Testis (tissue), 2 donors: ENCODE measurements at regions not wholly inside any gene's neighbourhood (a gene's known extent, or its start where the extent isn't known, plus 50 kb on each side); places are given as distances from the start of the nearest gene placed in this dataset.

ENCODE experiments used
- DNase-seq: peaks from one replicate; pipeline ENCODE4 v3.0.0-alpha.2; 2019
- H3K27ac ChIP-seq, 2 donors: fragments of 200-600 bp; sonication (generic); one replicate each; pipeline ENCODE4 v1.5.1; 2019
- H3K27me3 ChIP-seq: fragments of 200-600 bp; sonication (generic); one replicate; pipeline ENCODE4 v1.5.1; 2019
- H3K36me3 ChIP-seq: fragments of 200-600 bp; sonication (generic); one replicate; pipeline ENCODE4 v1.5.1; 2017; ENCODE audit warnings: low read depth; ENCODE audit errors: missing control alignments
- H3K4me1 ChIP-seq: fragments of 200-600 bp; sonication (generic); one replicate; pipeline ENCODE4 v1.5.1; 2019
- H3K4me3 ChIP-seq, 2 donors: fragments of 200-600 bp; sonication (generic); one replicate each; pipeline ENCODE4 v1.5.1; 2017 to 2019
- H3K9me3 ChIP-seq: fragments of 200-600 bp; sonication (generic); one replicate; pipeline ENCODE4 v1.5.1; 2017
- POLR2A ChIP-seq: fragments of 450-650 bp; IDR thresholded peaks from one replicate; pipeline ENCODE4 v1.6.1; 2017; ENCODE audit warnings: antibody characterized with exemption, mild to moderate bottlenecking, moderate library complexity
- WGBS, 2 donors: methylation state at CpG; one replicate each; pipeline ENCODE4 v1.1.5; 2018; 5-methylcytosine and 5-hydroxymethylcytosine counted together
- intact Hi-C: fragments of 100-400 bp; cut with DNase I; formaldehyde crosslinking; loops from one replicate; pipeline ENCODE4 v1.15.1; 2023; ENCODE audit warnings: low total_unique reads
- TF ChIP-seq, protein P1 (sequence below), 3 experiments: fragments of 450-650 bp in 2 of 3; fragments of 200-600 bp in 1 of 3; sonication (generic) in 1 of 3; IDR thresholded peaks; one replicate each; pipeline ENCODE4 v1.5.1; 2016 to 2019; ENCODE audit warnings: antibody characterized with exemption in 3 of 3, mild to moderate bottlenecking in 2 of 3, moderate library complexity in 1 of 3

DNA sequence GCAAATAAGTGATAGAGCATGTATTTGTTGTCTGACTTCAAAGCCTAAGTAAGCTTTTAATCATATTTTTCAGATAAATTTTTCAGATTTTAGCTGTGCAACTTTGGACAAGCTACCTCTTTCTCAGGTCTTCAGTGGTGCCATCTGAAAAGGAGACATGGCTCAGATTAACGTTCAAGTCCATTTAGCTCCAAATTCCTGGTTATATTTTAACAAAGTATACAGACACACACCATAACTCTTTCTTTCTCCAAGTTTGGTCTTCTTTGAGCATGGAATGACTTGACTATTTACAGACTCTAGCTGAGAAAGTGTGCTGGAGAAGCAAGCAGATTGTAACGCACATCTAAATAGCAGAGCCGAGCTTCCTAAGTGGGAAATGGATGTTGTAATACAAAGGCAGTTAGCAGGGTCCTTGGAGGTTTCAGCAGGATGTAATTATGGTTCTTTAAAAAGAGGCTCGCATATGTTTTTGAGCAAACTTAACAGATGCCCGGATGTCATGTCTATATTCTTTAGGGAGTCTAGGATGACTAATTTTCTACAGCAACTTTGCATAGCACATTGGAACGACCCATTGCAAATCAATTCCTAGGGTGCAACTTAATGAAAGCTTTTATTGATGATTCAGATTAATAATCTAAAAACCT, 128.1 kb upstream of the E2F8 start:
- H3K9me3 ChIP-seq: no peaks in the 10 kb centered on the region
- H3K27me3 ChIP-seq: no peaks in the 10 kb centered on the region
- 69 to 73% methylated on average over 6 of the region's 6 CpGs for WGBS, 2 donors
- no peak overlapping the region for H3K4me3 ChIP-seq
- H3K36me3 ChIP-seq: no peaks in the 10 kb centered on the region
- H3K27ac ChIP-seq: no peak overlapping the region
- H3K4me1 ChIP-seq: no peaks in the 10 kb centered on the region
- DNase-seq: no peak
- no peak for TF ChIP-seq POLR2A
- TF ChIP-seq, protein P1, sequence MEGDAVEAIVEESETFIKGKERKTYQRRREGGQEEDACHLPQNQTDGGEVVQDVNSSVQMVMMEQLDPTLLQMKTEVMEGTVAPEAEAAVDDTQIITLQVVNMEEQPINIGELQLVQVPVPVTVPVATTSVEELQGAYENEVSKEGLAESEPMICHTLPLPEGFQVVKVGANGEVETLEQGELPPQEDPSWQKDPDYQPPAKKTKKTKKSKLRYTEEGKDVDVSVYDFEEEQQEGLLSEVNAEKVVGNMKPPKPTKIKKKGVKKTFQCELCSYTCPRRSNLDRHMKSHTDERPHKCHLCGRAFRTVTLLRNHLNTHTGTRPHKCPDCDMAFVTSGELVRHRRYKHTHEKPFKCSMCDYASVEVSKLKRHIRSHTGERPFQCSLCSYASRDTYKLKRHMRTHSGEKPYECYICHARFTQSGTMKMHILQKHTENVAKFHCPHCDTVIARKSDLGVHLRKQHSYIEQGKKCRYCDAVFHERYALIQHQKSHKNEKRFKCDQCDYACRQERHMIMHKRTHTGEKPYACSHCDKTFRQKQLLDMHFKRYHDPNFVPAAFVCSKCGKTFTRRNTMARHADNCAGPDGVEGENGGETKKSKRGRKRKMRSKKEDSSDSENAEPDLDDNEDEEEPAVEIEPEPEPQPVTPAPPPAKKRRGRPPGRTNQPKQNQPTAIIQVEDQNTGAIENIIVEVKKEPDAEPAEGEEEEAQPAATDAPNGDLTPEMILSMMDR (IDR thresholded peaks at IDR 0.05): no peak
- intact Hi-C loops: no loop called here

DNA sequence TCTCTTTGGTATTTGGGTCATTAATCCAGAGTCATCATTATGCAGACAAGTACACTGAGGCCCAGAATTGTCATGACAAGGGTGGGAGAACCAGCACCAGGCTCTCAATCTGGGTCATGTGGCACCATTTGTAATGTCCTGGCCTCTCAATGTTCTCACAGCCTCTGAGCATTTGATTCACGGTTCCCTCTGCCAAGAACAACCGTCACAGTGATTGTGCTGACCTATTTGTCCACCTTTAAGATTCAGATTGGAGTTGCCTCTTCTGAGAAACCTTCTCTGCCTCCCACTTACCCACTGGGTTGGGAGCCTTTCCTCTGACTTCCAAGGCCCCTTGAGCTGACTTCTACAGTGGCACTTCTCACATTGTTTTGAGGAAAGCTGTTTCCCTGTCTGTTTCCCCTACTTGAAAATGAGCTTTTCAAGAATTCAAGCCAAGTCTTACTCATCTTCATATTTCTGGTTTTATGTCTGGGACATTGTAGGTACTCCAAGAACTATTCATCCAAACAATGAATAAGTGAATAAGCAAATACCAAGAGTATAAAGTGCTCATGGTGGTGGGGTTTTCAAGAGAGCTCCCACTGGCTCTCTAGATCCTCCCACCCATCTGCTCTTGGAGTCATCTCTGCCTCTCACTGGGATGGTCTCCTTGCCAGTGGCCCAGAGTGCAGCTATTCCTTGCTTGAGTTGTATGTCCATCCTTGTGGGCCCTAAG, 126.4 kb upstream of the E2F8 start:
- H3K9me3 ChIP-seq: no peaks in the 10 kb centered on the region
- no peak overlapping the region for H3K27ac ChIP-seq
- intact Hi-C loops: no loop called here
- no peak for DNase-seq
- 68 to 69% methylated on average over 2 of the region's 2 CpGs for WGBS, 2 donors
- H3K36me3 ChIP-seq: no peaks in the 10 kb centered on the region
- TF ChIP-seq, protein P1 (IDR thresholded peaks at IDR 0.05): no peak
- TF ChIP-seq POLR2A: no peak
- no peaks in the 10 kb centered on the region for H3K27me3 ChIP-seq
- H3K4me3 ChIP-seq: no peak overlapping the region
- no peaks in the 10 kb centered on the region for H3K4me1 ChIP-seq

DNA sequence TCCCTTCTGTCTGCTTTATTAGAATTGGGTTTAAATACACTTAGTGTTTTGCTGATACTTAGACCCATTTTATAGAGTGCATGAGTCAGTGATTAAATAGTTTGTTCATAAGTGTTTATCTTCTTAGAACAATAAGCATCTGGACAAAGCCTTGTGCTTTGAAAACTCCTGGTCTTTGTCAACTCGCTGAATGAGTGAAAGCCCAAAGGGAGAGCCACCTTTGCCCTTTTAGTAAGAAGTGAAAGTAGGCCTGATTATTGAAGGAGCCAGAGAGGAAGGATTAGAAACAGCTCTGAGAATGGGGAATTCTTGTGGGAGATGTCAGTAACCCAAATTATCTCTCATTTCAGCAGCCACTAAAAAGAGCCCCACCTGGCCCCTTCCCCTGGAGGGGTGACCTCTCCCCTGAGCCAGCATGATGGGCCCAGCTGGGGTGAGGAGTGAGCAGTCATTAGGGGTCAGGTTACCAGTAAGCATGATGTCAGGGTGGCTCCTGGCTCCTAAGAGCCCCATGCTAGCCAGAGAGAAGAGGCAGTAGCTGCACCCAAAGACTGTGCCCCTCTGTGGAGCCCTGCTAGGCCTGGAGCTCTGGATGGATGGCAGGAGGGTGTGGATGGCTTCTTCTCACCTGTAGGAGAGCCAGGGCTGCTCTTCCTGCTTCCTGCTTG, 125.1 kb upstream of the E2F8 start:
- no peaks in the 10 kb centered on the region for H3K4me1 ChIP-seq
- H3K27ac ChIP-seq: no peak overlapping the region
- 70 to 81% methylated on average over 1 of the region's 1 CpG for WGBS, 2 donors
- no peak overlapping the region for H3K4me3 ChIP-seq
- intact Hi-C loops: no loop called here
- no peak for DNase-seq
- H3K36me3 ChIP-seq: no peaks in the 10 kb centered on the region
- H3K9me3 ChIP-seq: no peaks in the 10 kb centered on the region
- no peaks in the 10 kb centered on the region for H3K27me3 ChIP-seq
- TF ChIP-seq, protein P1 (IDR thresholded peaks at IDR 0.05): no peak
- no peak for TF ChIP-seq POLR2A

DNA sequence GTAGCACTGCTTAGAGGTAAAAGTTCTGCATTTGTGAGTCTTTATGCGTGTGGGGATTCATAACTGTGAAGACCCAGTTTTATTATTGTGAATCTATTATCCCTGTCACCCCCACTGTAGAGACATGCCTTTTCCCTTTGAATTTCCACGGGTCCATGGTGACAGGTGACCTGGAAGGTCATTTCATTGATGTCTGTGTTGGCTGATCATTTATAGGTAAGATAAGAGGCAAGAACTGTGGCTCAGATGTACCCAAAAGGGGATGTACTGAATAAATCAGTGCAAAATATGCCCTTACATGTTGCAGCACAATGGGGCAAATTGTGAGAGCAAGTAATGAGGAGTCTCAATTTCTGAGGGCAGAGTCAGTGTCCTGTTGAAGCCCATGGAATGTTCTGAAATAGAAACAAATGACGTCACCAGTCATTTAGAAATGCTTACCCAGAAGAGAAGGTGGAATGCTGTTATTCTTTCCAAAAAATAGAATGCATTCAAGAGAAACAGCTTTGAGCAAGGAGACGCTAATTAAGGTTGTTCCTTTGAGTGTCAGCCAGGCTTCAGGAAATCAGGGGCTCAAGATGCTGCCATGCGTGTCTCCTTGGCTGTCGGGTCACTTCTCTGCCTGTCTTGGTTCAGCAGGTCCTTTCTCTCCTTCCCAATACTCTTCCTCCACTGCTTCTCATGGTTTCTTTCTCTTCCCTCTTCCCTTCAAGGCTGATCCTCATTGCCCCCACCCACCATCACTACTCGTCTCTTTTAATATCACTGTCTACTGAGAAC, 118.7 kb upstream of the E2F8 start:
- H3K4me3 ChIP-seq: no peak overlapping the region
- no peak overlapping the region for H3K27ac ChIP-seq
- H3K4me1 ChIP-seq: no peaks in the 10 kb centered on the region
- no peaks in the 10 kb centered on the region for H3K27me3 ChIP-seq
- H3K36me3 ChIP-seq: no peaks in the 10 kb centered on the region
- intact Hi-C loops: no loop called here
- no peaks in the 10 kb centered on the region for H3K9me3 ChIP-seq
- TF ChIP-seq, protein P1 (IDR thresholded peaks at IDR 0.05): no peak
- WGBS, 2 donors: 81 to 85% methylated on average over 7 of the region's 7 CpGs
- DNase-seq: no peak
